ENCODE measurements at regions not wholly inside any gene's neighbourhood (a gene's known extent, or its start where the extent isn't known, plus 50 kb on each side); places are given as distances from the start of the nearest gene placed in this dataset.
"Not testable (repeated sequence)": the region's sequence is repeated elsewhere in the genome, so short reads cannot be mapped to it uniquely, and the experiment has no call there.

DNA sequence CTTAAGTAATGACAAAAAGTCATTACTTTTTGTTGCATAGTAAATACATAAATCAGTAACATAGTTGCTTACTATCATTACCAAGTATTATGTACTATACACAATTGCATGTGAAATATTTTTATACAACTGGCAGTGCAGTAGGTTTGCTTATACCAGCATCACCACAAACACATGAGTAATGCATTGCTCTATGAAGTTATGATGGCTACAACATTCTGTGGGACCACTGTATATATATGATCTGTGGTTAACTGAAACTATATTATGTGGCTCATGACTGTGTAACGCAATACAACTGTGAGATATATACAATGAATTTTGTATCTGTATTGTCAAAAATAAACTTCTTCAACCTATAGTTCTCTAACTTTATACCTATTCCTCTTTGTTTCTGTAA is 113.7 kb upstream of the RBMS3 start:
- ChIA-PET CTCF (interaction anchor here (0.7 kb wide), 2 partner anchors 20 to 1567 kb away, joined by 3 to 4 read pairs; no protein-coding TSS in a partner anchor), POLR2A (no interaction called here)

DNA sequence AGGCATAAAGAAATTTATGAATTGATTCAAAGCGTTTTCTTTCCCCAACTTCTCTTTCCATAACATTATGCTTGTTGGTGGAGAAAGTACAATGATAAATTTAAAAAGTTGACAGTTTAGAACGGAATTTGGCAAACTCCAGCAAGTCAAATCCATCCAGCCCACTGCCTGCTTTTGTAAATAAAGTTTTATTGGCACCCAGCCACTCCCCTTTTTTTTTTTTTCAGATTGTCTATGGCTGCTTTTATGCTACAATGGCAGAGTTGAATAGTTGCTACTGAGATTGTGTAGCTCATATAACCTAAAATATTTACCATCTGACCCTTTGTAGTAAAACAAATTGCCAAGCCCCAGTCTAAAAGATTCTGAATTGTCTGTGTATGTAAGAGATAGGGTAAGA is 112.8 kb upstream of the RBMS3 start:
- ChIA-PET CTCF (interaction anchor here (0.7 kb wide), 1 partner anchor 19 kb away, joined by 4 read pairs; no protein-coding TSS in a partner anchor), POLR2A (no interaction called here)

DNA sequence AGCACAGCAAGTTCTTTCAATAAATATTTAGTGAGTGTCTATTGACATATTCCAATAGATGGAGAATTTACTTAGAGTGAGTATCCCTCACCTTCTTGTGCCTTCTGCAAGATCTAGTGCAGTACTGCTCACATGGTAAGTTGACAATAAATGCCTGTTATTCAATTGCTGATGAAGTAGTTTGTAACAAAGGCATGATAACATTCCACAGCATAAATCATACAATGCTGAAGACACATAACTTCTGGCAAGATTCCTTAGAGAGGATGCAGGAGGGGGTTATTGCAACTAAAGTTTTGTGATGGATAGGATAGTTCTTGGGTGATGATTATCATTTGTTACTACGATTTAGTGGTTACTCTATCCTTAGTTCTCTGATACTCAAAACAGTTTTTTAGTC is 112.2 kb upstream of the RBMS3 start:
- CTCF ChIA-PET: no interaction called here
- POLR2A ChIA-PET: no interaction called here

DNA sequence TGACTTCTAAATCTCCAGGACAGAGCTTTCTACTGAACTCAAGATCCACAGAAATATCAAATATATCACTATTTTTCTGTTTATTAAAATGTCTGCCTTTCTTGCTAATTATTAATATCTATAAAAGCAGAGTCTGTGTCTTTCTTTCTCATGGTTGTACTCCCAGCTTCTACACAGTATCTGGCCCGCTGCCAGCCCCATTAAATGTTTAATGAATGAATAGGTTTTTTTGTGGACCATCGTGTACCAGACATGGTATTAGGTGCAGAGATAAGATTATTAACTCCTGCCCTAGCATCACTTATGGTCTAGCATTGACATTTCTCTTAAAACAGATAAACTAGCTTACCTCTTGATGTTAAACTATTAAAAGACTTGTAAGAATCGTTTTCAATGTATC is 111.4 kb upstream of the RBMS3 start:
- POLR2A ChIA-PET: no interaction called here
- CTCF ChIA-PET: no interaction called here

DNA sequence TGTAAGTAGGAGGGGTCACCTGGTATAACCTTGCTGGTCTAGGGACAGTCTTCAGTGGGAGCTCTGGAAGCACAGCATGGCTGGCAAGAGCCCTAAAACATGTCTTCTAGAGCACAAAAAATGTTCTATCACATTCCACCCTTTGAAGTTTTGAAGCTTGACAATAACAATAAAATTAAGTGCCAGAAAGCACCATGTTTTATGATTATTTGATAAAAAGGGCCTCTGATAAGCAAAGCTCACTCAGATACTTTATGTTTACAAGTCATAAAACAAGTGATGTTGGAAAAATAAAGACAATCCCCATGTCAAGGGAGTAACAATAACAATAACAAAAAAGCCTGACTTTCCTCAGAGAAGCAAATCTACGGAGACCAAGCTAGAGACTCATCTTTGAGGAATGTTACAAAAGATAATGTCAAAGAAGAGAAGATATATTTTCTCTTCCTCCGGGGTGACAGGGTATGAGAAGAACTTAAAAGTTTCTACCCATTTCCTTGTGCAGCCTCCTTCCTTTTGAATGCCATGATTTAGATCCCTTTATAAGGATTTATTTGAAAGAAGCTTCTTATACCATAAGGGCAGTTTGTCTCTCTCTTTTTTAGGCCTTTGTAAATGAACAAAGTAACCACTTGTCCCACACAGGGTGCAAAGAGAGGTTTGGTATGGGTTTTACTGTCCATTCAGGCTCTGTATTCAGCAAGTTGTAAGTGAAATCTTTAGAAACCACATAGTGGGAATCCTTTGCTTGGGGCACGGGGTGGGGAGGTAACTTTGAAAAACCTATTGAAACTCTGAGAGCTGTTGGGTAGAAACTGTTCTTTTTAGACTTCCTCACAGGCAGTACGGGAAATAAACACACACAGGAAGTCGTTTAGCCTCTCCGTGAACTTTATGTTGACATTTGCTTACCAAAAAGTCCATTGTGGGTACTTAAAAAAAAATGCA is 109.6 kb upstream of the RBMS3 start:
- POLR2A ChIA-PET: no interaction called here
- CTCF ChIA-PET: no interaction called here

DNA sequence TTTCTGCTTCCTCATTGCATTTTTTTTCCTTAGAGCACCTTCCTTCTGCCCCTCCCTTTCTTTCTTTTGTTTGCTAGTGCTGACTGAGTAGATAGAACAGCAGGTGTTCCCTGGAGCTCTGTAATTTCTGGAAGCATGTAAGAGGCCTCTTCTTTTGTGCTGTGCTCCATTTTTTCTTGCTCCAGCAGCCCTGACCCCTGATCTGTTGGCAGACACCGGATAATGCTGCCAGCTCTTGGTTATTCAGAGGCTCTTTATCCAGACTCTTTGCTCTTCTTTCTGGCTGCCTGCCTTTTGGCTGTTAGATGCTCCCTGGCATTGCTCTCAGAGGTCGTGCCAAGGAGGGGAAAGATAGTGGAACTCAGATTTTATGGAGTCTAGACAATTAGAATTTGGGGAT is 104.4 kb upstream of the RBMS3 start:
- ChIA-PET CTCF (no interaction called here), POLR2A (no interaction called here)

DNA sequence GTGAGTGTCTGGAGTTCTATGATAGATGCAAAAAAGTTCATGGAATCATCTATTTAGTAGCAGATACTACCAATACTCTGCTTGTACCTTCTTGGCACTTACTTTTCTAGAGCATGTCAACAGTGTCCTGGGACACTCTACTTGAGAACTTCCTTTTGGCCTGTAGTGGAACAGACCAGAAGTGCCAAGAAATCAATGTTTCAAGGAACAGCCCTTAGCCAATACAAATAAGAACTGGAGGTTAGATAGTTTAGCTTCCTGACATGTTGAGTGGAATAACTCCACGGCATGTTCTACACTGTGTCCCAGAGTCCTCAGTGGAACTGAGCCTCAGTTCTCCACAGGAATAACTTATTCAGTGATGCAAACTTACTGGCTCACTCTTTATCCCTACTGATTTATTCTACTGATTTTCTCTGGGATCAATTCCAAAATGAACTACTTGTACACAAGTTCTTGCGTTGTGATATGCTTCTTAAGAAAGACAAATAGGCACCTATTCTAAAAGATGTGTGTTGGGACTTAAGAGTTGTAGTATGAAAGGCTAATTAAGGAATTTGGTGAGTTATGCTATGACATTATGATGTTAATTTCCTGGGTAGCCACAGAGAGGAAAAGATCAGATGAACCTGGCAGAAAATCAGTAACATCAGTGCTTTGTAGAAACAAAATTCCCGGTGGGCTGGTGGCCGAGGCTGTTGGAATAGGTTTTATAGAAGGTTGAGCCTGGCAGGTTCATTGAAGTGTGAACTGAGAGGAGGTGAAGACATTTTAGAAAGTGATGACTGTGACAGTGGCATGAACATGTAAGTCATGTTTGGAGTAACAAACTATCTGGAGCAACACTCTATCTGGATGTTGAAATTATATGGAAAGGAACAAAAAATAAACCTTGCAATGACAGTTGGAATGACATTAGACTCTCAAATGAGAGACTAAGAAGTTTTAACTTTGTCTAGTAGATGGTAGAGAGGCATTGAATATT is 101.8 kb upstream of the RBMS3 start:
- ChIA-PET POLR2A (no interaction called here), CTCF (no interaction called here)

DNA sequence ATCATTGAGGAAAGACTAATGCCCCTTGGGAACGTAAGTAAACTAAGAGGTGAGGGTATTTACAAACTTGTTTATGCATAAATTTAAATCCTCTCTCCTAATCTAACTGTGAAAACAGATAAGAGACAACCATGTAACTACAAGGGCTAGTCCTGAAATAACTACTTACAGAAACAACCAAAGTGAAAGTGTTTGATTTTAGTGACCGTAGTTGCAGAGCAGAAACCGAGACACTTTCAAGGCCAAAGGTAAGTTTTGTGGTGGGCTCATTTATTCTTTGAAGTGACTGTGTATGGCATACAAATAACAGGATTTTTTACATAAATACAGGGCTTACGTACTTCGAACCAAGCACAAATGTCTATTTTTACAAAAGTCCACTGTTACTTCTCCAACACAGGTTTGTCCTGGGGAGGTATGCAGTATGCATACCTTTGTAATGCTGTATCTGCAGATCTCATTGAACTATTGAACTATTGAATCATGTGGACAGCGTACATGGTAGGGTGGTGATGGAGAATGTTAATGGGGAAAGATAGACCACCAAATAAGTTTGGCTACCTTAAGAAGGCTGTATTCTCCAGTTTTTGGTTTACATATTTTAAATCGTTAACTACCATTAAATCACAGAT is 99.6 kb upstream of the RBMS3 start:
- POLR2A ChIA-PET: no interaction called here
- CTCF ChIA-PET: no interaction called here

DNA sequence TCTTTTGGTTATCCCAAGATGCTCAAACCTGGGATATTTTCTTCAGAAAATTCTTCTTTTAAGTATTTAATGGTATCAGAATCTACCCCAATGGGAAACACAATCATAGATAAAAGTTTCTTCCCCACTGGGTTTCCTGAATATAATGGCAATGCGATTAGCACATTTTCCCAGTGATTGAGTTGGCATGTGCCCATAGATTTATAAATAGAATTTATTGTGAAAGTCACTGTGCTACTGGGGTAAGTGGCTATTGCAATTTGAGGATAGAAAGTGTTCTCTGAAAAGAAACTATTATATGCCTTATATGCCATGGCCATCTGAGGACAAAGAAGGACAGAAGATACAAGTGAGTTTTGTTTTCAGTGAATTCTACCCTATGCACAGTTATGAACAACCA is 99.0 kb upstream of the RBMS3 start:
- POLR2A ChIA-PET: no interaction called here
- CTCF ChIA-PET: no interaction called here

DNA sequence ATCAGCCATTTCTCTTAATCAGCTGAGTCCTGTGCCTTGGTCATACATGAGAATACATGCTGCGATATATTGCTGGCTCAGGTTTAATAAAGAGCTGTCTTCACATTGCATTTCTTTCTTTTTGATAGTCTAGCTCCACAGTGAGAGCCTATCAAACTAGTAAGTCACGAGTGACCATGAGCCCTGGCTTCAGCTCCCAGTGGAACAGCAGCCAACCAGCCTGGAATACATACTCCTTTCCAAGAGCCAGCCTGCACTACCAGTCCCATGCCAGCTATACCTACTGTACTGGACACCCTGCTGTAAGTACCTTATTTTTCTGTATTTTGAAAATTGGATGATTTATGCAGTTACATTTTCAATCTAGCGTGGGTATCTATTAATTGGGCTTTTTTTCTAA is 98.0 kb upstream of the RBMS3 start:
- POLR2A ChIA-PET, CTCF ChIA-PET: not testable (repeated sequence)

DNA sequence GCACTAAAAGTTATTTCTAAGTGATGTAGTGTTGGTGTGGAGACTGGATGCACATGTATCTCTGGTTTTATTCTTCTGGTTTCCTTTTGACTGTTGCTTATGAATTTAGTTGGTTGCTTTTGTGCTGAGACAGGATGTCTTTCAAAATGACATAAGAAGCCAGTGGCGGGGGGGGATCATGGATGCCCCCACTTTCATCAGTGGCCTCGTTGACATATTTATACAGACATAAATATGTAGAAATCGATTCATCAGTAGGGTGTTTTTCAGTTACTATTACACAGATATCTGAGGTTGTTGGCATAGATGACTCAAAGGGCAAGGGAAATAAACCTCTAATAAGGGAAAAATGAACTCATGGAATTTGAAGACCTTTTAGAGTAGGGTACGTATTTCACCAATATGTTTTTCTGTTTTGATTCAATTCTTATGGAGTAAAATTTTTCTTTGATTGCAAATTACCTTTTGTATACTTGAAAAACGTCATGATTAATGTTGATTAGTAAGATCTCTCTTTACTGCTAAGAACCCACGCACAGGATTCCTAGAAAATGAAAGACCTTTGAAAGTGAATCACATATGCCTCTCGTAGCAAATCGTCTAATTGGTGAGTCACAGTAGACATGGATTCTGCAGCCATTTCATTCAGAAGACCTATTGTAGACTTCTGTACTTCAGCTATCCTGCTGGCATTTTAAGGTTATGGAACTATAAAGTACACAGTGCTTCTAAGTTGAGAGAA is 97.4 kb upstream of the RBMS3 start:
- POLR2A ChIA-PET: no interaction called here
- CTCF ChIA-PET: no interaction called here

DNA sequence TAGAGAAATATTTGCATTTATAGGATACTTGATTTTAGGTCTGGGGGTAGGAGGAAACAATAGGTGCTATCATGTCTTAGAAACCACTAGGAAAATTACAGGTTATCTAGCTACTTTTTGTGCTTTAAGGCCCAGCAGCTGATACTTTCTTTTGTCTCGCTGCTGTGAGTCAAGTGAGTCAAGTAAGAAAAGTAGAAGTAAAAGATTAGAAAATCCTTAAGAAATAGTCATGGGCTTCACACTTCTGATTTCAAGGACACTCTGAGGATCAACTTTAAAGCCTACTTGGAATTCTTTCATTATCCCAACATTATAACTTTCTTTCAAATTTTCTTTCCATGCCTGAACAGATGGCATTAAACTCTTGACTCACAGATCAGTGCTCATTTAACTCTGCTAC is 95.2 kb upstream of the RBMS3 start:
- ChIA-PET POLR2A (no interaction called here), CTCF (no interaction called here)

DNA sequence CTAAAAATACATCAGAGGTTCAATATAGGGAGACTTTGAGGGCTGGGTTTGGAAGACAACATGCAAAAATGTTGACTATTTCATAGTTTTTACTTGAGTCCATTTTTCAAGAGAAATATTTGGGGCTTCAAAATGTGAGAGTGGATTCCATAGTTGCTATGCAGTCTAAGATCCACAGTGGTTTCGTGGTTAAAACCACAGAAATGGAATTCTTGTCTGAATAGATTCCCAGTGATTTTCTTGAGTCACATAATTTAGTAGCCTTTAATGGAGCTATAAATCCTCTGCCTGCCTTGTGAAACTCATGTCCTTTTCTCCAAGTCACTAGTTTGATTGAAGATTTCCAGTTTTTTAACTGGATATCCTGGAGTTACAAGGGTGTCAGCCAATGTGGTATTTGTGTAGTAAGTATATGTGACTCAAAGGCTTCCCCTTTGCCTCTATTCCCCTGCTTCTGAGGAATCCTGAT is 94.7 kb upstream of the RBMS3 start:
- POLR2A ChIA-PET: no interaction called here
- CTCF ChIA-PET: no interaction called here

DNA sequence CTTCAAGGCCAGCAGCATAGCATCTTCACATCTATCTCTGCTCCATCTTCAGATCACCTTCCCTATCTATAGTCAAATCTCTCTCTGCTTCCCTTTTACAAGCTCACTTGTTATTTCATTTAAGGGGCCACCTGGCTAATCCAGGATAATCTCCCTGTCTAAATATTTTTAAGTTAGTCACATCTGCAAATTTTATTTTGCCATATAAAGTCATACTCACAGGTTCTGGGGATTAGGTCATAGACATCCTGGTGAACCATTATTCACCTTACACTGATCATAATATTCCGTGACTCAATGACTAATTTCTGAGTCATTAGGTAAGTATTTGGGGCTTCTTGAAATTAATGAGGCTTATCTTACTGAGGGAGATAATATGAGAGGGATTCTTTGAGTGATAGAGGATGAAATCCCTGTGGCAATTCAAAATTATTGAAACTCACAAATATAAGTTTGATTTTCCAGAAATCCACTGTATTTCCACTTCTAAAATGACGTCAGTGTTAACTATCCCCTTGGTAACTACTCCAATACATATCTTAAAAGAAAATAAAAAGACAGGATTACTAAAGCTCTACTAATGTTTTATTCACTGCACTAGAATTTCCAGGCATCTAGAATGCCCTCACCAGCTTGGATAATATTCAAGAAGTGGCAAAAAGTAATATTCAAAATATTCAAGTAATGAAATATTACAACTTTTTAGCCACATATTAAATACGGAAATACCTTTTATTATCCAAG is 93.7 kb upstream of the RBMS3 start:
- POLR2A ChIA-PET: no interaction called here
- CTCF ChIA-PET: interaction anchor here (0.6 to 0.7 kb wide), 2 partner anchors 11 to 20 kb away, joined by 3 to 4 read pairs; no protein-coding TSS in a partner anchor

DNA sequence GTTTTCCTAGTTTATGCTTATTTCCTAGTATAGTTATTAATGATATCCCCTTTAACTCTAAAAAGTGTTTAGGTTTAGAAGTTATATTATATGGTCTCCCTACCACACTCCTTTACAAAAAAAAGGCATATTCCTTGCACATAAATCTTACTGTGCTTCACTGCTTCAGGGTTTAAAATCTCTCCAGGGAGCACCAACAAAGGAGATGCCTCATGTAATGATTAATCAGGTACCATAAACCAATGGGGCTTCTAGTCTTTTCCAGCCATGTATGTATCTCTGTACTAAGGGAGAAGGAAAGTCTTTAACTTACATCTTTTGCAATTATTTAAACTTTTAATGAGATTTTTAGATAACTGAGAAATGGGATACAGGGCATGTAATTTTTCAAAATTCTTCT is 91.5 kb upstream of the RBMS3 start:
- CTCF ChIA-PET: no interaction called here

DNA sequence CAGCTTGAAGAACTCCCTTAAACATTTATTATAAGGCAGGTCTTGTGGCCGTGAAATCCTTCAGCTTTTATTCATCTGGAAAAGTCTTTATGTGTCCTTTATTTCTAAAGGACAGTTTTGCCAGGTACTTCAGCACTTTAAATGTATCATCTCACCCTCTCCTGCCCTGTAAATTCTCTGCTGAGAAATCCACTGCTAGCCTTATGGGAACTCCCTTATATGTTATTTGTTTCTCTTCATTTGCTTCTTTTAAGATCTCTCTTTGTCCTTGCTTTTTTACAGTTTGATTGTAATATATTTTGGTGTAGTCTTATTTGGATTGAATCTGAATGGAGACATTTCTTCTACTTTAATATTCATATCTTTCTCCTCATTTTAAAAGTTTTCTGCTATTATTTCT is 86.7 kb upstream of the RBMS3 start:
- ChIA-PET CTCF (no interaction called here), POLR2A (no interaction called here)

More for the DNA sequence above, 91.5 kb upstream of the RBMS3 start:
- POLR2A ChIA-PET: no interaction called here

DNA sequence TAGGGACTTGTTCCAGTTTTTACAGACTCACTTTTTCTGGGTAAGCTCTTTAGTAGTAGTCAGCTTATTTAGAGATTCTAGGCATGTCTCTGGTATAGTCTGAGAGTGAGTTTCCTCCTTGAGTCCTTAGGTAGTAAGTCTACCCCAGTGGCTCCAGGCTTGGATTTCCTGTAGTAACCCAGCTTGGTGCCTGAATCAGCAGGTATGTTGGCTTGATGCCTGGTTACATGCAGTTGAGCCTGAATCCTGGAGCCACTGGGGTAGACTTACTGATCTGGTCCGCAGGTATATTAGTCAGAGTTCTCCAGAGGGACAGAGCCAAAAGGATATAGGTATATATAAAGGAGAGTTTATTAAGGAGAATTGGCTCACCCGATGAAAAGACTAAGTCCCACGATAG is 85.8 kb upstream of the RBMS3 start:
- POLR2A ChIA-PET: no interaction called here
- CTCF ChIA-PET: no interaction called here

DNA sequence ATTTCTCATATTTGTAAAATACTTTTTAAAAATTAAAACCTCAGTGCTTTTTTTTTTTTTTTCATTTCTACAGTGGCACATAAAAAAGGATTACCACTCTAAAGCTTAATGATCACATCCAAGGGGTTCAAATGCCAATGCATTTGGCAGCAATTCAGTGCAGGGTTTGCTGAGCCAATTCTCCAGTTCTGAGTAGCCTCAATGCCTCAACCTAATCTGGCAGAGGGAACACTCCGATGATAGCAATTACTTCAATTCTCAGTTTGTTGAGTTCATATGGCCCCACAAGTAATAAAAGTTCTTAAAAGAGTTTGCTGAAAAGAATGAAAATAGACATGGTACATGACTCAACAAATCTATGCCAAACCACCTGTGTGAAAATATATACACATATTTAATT is 79.3 kb upstream of the RBMS3 start:
- CTCF ChIA-PET: no interaction called here
- POLR2A ChIA-PET: no interaction called here

DNA sequence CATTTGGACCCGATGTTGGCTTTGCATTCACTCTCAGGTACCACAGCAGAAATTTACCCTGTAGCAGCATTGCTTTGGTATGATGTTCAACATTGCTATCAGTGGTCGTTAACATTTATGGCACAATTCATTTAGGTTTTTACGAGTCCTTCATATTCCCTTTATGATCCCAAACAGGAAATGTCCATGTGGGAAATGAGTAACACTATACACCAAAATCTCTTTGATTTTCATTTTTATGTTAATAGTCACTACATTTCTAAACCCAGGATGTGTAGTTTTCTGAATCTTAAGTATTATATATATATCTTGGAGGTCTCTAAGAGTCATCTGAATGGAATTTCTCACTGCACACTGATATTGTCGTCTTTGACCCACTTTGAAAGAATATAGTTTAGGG is 78.5 kb upstream of the RBMS3 start:
- CTCF ChIA-PET: no interaction called here

More for the DNA sequence above, 78.5 kb upstream of the RBMS3 start:
- POLR2A ChIA-PET: no interaction called here
